Mammary epithelial cell (primary cell): ENCODE measurements at regions not wholly inside any gene's neighbourhood (a gene's known extent, or its start where the extent isn't known, plus 50 kb on each side); places are given as distances from the start of the nearest gene placed in this dataset.

ENCODE experiments used
- CTCF ChIP-seq, 2 donors: IDR thresholded peaks in 1 of 2; conservative IDR thresholded peaks in 1 of 2; 2 replicates each; pipeline ENCODE4 v1.5.1; 2011 to 2012; ENCODE audit warnings: inconsistent platforms in 2 of 2, low read length in 2 of 2, mild to moderate bottlenecking in 2 of 2, control low read depth in 1 of 2, low read depth in 1 of 2; ENCODE audit not compliant: insufficient read depth in 1 of 2; ENCODE audit errors: extremely low read depth in 1 of 2
- EZH2 ChIP-seq: IDR thresholded peaks from 2 replicates; pipeline ENCODE4 v1.6.1; 2012; ENCODE audit warnings: low read length, inconsistent platforms, borderline replicate concordance

DNA sequence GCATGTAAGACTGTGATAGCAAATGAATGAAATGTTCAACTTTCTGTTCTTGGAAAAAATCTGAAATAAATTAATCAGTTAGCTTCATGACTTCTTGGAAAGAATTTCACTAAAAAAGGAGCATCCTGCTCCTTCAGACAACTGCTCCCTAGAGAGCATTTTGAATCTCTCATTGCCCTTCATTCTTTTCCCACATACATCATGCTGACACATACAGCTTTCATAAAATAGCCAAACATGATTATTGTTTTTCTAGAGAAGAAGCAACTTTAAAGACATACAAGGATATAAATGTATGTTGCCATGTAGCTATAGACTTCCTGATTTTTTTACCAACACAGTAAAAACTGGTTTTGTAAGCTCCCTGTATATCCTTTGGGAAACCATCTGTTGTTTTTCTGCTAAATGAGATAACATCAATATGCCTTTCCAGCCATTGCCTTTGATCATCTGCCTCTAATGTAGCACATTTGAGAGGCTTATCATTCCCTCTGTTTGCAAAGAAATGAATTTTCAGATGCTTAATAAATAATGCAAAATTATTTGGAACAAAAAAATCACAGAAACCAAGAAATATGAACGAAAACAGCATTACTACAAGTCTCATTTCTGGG lies 248.2 kb upstream of the GPR149 start:
- TF ChIP-seq CTCF (conservative IDR thresholded peaks at IDR 0.05 in 1 of 2, IDR thresholded peaks at IDR 0.05 in 1 of 2; ENCODE audit: extremely low read depth in 1 of 2, insufficient read depth in 1 of 2, low read depth in 1 of 2, low read length in 2 of 2), result no peak
- TF ChIP-seq EZH2, result no peak
